ENCODE measurements at regions not wholly inside any gene's neighbourhood (a gene's known extent, or its start where the extent isn't known, plus 50 kb on each side); places are given as distances from the start of the nearest gene placed in this dataset.
A peak's percentile ranks its signal among the peaks of the same experiment; 100 is the strongest.

- TF ChIP-seq CTCF (IDR thresholded peaks at IDR 0.05; ENCODE audit: low read depth, low read length, missing control alignments): peak; percentile 16
- DNase-seq (ENCODE audit: low read depth): no peak
- no peak overlapping the region for H3K4me3 ChIP-seq (ENCODE audit: low read depth, low read length)
Measured at GRCh38 chr6:43953794-43954310, 173.4 kb downstream of the MRPL14 start.

- no peak for DNase-seq (ENCODE audit: low read depth)
- no peak for TF ChIP-seq CTCF (IDR thresholded peaks at IDR 0.05; ENCODE audit: low read depth, low read length, missing control alignments)
- H3K4me3 ChIP-seq (ENCODE audit: low read depth, low read length): no peak overlapping the region
Measured at GRCh38 chr6:43953256-43953655, 174.0 kb downstream of the MRPL14 start.

- peak; percentile 42 for TF ChIP-seq CTCF (IDR thresholded peaks at IDR 0.05; ENCODE audit: low read depth, low read length, missing control alignments)
- H3K4me3 ChIP-seq (ENCODE audit: low read depth, low read length): no peak overlapping the region
- no peak for DNase-seq (ENCODE audit: low read depth)
Measured at GRCh38 chr6:43952746-43953145, 174.5 kb downstream of the MRPL14 start.

- no peak for TF ChIP-seq CTCF (IDR thresholded peaks at IDR 0.05; ENCODE audit: low read depth, low read length, missing control alignments)
- no peak overlapping the region for H3K4me3 ChIP-seq (ENCODE audit: low read depth, low read length)
- DNase-seq (ENCODE audit: low read depth): no peak
Measured at GRCh38 chr6:43951756-43952675, 175.2 kb downstream of the MRPL14 start.

- peak; percentile 35 for TF ChIP-seq CTCF (IDR thresholded peaks at IDR 0.05; ENCODE audit: low read depth, low read length, missing control alignments)
- DNase-seq (ENCODE audit: low read depth): no peak
- no peak overlapping the region for H3K4me3 ChIP-seq (ENCODE audit: low read depth, low read length)
Measured at GRCh38 chr6:43951063-43951755, 176.0 kb downstream of the MRPL14 start.

GRCh38 chr6:43950731-43951062 lies 176.6 kb downstream of the MRPL14 start:
- DNase-seq (ENCODE audit: low read depth): no peak
- no peak overlapping the region for H3K4me3 ChIP-seq (ENCODE audit: low read depth, low read length)
- TF ChIP-seq CTCF (IDR thresholded peaks at IDR 0.05; ENCODE audit: low read depth, low read length, missing control alignments): no peak
